Trophoblast cell (in vitro differentiated cells and primary cell): ENCODE measurements at regions not wholly inside any gene's neighbourhood (a gene's known extent, or its start where the extent isn't known, plus 50 kb on each side); places are given as distances from the start of the nearest gene placed in this dataset.
"Not testable (repeated sequence)": the region's sequence is repeated elsewhere in the genome, so short reads cannot be mapped to it uniquely, and the experiment has no call there.

Experiments used
- DNase-seq, 2 donors: peaks; one replicate each; pipeline ENCODE4 v3.0.0-alpha.2; 2016
- H2AFZ ChIP-seq: 2 replicates; pipeline ENCODE4 v1.6.1; 2013; ENCODE audit warnings: low read length, moderate library complexity, mild to moderate bottlenecking; ENCODE audit not compliant: insufficient read depth, poor library complexity
- H2AK5ac ChIP-seq: 2 replicates; pipeline ENCODE4 v1.6.1; 2013; ENCODE audit warnings: mild to moderate bottlenecking, low read length
- H2BK120ac ChIP-seq: 2 replicates; pipeline ENCODE4 v1.6.1; 2013; ENCODE audit warnings: low read length, mild to moderate bottlenecking, moderate library complexity; ENCODE audit not compliant: insufficient read depth, poor library complexity
- H2BK12ac ChIP-seq: 2 replicates; pipeline ENCODE4 v1.6.1; 2013; ENCODE audit warnings: mild to moderate bottlenecking, low read length, moderate library complexity
- H2BK5ac ChIP-seq: 2 replicates; pipeline ENCODE4 v1.6.1; 2013; ENCODE audit warnings: low read length, low read depth, moderate library complexity, mild to moderate bottlenecking; ENCODE audit not compliant: poor library complexity
- H3K14ac ChIP-seq: 2 replicates; pipeline ENCODE4 v1.6.1; 2013; ENCODE audit warnings: mild to moderate bottlenecking, low read length
- H3K18ac ChIP-seq: 2 replicates; pipeline ENCODE4 v1.6.1; 2013; ENCODE audit warnings: mild to moderate bottlenecking, low read length
- H3K23ac ChIP-seq: 2 replicates; pipeline ENCODE4 v1.6.1; 2013; ENCODE audit warnings: low read length
- H3K27ac ChIP-seq: 2 replicates; pipeline ENCODE4 v1.5.1; 2013; ENCODE audit warnings: low read depth, mild to moderate bottlenecking, inconsistent platforms, low read length, moderate library complexity
- H3K27me3 ChIP-seq: 2 replicates; pipeline ENCODE4 v1.6.1; 2013; ENCODE audit warnings: inconsistent platforms, mild to moderate bottlenecking, low read length, moderate library complexity; ENCODE audit not compliant: insufficient read depth
- H3K36me3 ChIP-seq, 2 experiments: 1 replicate in 1 of 2; 2 replicates in 1 of 2; pipeline ENCODE4 v1.6.1; 2013; ENCODE audit warnings: low read length in 2 of 2, mild to moderate bottlenecking in 2 of 2, moderate library complexity in 1 of 2; ENCODE audit not compliant: insufficient read depth in 2 of 2, control insufficient read depth in 1 of 2
- H3K4ac ChIP-seq: 2 replicates; pipeline ENCODE4 v1.6.1; 2013; ENCODE audit warnings: low read depth, mild to moderate bottlenecking, low read length, moderate library complexity
- H3K4me1 ChIP-seq, 2 experiments: 1 replicate in 1 of 2; 2 replicates in 1 of 2; pipeline ENCODE4 v1.6.1; 2013; ENCODE audit warnings: low read length in 2 of 2, mild to moderate bottlenecking in 2 of 2, moderate library complexity in 1 of 2; ENCODE audit not compliant: insufficient read depth in 2 of 2, control insufficient read depth in 1 of 2
- H3K4me2 ChIP-seq: 2 replicates; pipeline ENCODE4 v1.6.1; 2013; ENCODE audit warnings: inconsistent platforms, mild to moderate bottlenecking, low read length, moderate library complexity
- H3K4me3 ChIP-seq: 2 replicates; pipeline ENCODE4 v1.5.1; 2013; ENCODE audit warnings: mild to moderate bottlenecking, low read depth, low read length, inconsistent platforms
- H3K79me1 ChIP-seq: one replicate; pipeline ENCODE4 v1.6.1; 2013; ENCODE audit warnings: low read length
- H3K79me2 ChIP-seq: 2 replicates; pipeline ENCODE4 v1.6.1; 2013; ENCODE audit warnings: low read length, mild to moderate bottlenecking; ENCODE audit not compliant: control insufficient read depth, insufficient read depth, poor library complexity
- H3K9ac ChIP-seq: 2 replicates; pipeline ENCODE4 v1.6.1; 2013; ENCODE audit warnings: mild to moderate bottlenecking, low read length
- H3K9me3 ChIP-seq: 2 replicates; pipeline ENCODE4 v1.6.1; 2013; ENCODE audit warnings: low read depth, mild to moderate bottlenecking, control low read depth, inconsistent platforms, low read length; ENCODE audit not compliant: insufficient read depth
- H4K12ac ChIP-seq: 2 replicates; pipeline ENCODE4 v1.6.1; 2013; ENCODE audit warnings: low read depth, mild to moderate bottlenecking, low read length, moderate library complexity
- H4K8ac ChIP-seq: 2 replicates; pipeline ENCODE4 v1.6.1; 2013; ENCODE audit warnings: low read depth, mild to moderate bottlenecking, low read length, moderate library complexity
- H4K91ac ChIP-seq: one replicate; pipeline ENCODE4 v1.6.1; 2013; ENCODE audit warnings: low read depth, mild to moderate bottlenecking, low read length, moderate library complexity
- WGBS: extraction: QIAGEN DNeasy Blood & Tissue Kit; methylation state at CpG from one replicate; pipeline ENCODE4 v1.1.7; 2013; ENCODE audit warnings: missing lambda C conversion rate; ENCODE audit not compliant: insufficient read length, insufficient coverage; ENCODE audit errors: extremely low coverage; 5-methylcytosine and 5-hydroxymethylcytosine counted together

- Histone ChIP-seq H4K8ac (no peak overlapping the region), H2BK5ac (no peak overlapping the region), H3K27ac (no peak overlapping the region), H3K18ac (no peak overlapping the region), H3K9ac (no peak overlapping the region), H2BK12ac (no peak overlapping the region), H3K4ac (no peak overlapping the region), H3K4me1 (no peaks in the 10 kb centered on the region), H2AFZ (no peak overlapping the region), H3K14ac (no peak overlapping the region), H2AK5ac (no peak overlapping the region), H3K36me3 (peaks cover 4 to 8% of the 10 kb centered on the region in 2 experiments), H3K79me1 (no peaks in the 10 kb centered on the region), H3K79me2 (no peaks in the 10 kb centered on the region), H4K12ac (no peak overlapping the region), H3K4me2 (no peak overlapping the region), H4K91ac (no peak overlapping the region), H3K23ac (no peak overlapping the region), H2BK120ac (no peak overlapping the region), H3K27me3 (no peaks in the 10 kb centered on the region), H3K9me3 (peaks cover 2% of the 10 kb centered on the region), H3K4me3 (no peak overlapping the region)
- no CpG with 5 or more reads among the region's 5 CpGs for WGBS
- DNase-seq = no peak
Observed at GRCh38 chr17:438191-438590, 85.6 kb upstream of the RPH3AL start.

GRCh38 chr17:437545-437944 is 84.9 kb upstream of the RPH3AL start:
- Histone ChIP-seq H3K4me1 (no peaks in the 10 kb centered on the region), H3K18ac (no peak overlapping the region), H3K27ac (no peak overlapping the region), H3K79me1 (no peaks in the 10 kb centered on the region), H4K91ac (no peak overlapping the region), H3K79me2 (no peaks in the 10 kb centered on the region), H2BK5ac (no peak overlapping the region), H3K36me3 (peaks cover 0 to 5% of the 10 kb centered on the region in 2 experiments), H2BK12ac (no peak overlapping the region), H3K23ac (peak overlapping the region; percentile 80), H3K4me2 (no peak overlapping the region), H3K9ac (peak overlapping the region; percentile 40), H2AFZ (no peak overlapping the region), H2BK120ac (no peak overlapping the region), H3K9me3 (peaks cover 2% of the 10 kb centered on the region), H3K27me3 (no peaks in the 10 kb centered on the region), H2AK5ac (no peak overlapping the region), H3K4ac (no peak overlapping the region), H3K4me3 (no peak overlapping the region), H3K14ac (no peak overlapping the region), H4K8ac (no peak overlapping the region), H4K12ac (no peak overlapping the region)
- DNase-seq = no peak
- no CpG with 5 or more reads among the region's 2 CpGs for WGBS

GRCh38 chr17:436571-436970 is 84.0 kb upstream of the RPH3AL start:
- no peak overlapping the region for H2BK5ac ChIP-seq
- no peaks in the 10 kb centered on the region for H3K79me1 ChIP-seq
- no peak overlapping the region for H3K4ac ChIP-seq
- H3K4me3 ChIP-seq = no peak overlapping the region
- peaks cover 2% of the 10 kb centered on the region for H3K9me3 ChIP-seq
- no peak overlapping the region for H4K8ac ChIP-seq
- no peaks in the 10 kb centered on the region for H3K27me3 ChIP-seq
- H3K23ac ChIP-seq = no peak overlapping the region
- no peak overlapping the region for H3K27ac ChIP-seq
- no peak overlapping the region for H2BK12ac ChIP-seq
- H3K4me2 ChIP-seq = no peak overlapping the region
- H2AFZ ChIP-seq = no peak overlapping the region
- H4K12ac ChIP-seq = no peak overlapping the region
- no CpG with 5 or more reads among the region's 7 CpGs for WGBS
- no peak for DNase-seq
- H3K14ac ChIP-seq = no peak overlapping the region
- H4K91ac ChIP-seq = no peak overlapping the region
- H2BK120ac ChIP-seq = no peak overlapping the region
- no peaks in the 10 kb centered on the region for H3K79me2 ChIP-seq
- H3K4me1 ChIP-seq = no peaks in the 10 kb centered on the region
- H2AK5ac ChIP-seq = no peak overlapping the region
- no peak overlapping the region for H3K18ac ChIP-seq
- peaks cover 0 to 2% of the 10 kb centered on the region in 2 experiments for H3K36me3 ChIP-seq
- no peak overlapping the region for H3K9ac ChIP-seq

- not testable (repeated sequence) for H3K36me3 ChIP-seq, H3K14ac ChIP-seq, H4K91ac ChIP-seq, H3K4ac ChIP-seq, H3K27me3 ChIP-seq, H4K8ac ChIP-seq, H3K79me2 ChIP-seq, H3K18ac ChIP-seq, H2BK12ac ChIP-seq, H2BK5ac ChIP-seq, H3K4me1 ChIP-seq, H2BK120ac ChIP-seq, H3K4me3 ChIP-seq, H3K27ac ChIP-seq, H2AK5ac ChIP-seq, DNase-seq, H3K23ac ChIP-seq, H2AFZ ChIP-seq, H3K9ac ChIP-seq, H3K4me2 ChIP-seq, H3K79me1 ChIP-seq, H4K12ac ChIP-seq
- WGBS = no CpG with 5 or more reads among the region's 2 CpGs
- H3K9me3 ChIP-seq = peaks cover 12% of the 10 kb centered on the region
Observed at GRCh38 chr17:432471-432870, 79.9 kb upstream of the RPH3AL start.
